Adrenal gland (tissue), 5 donors: ENCODE measurements at regions not wholly inside any gene's neighbourhood (a gene's known extent, or its start where the extent isn't known, plus 50 kb on each side); places are given as distances from the start of the nearest gene placed in this dataset.

Experiments used
- CTCF ChIP-seq, 6 experiments: fragments of 450-650 bp in 4 of 6; fragments of 200-600 bp in 2 of 6; sonication (generic) in 1 of 6; IDR thresholded peaks; 1 replicate in 5 of 6; 2 replicates in 1 of 6; pipeline versions ENCODE4 v1.5.1 to v1.8.0; 2016 to 2021; ENCODE audit warnings: antibody characterized with exemption in 6 of 6, mild to moderate bottlenecking in 2 of 6, moderate library complexity in 1 of 6
- POLR2A ChIP-seq, 2 donors: fragments of 450-650 bp; IDR thresholded peaks; one replicate each; pipeline ENCODE4 v1.6.1; 2017; ENCODE audit warnings: antibody characterized with exemption in 2 of 2, mild to moderate bottlenecking in 2 of 2, moderate library complexity in 1 of 2
- donor health status: DM: no; HTN: no; CAD: no.

- TF ChIP-seq POLR2A (IDR thresholded peaks at IDR 0.05) (no peak), CTCF (IDR thresholded peaks at IDR 0.05) (no peak)
Observed at GRCh38 chr3:22495791-22496190, 707.3 kb upstream of the UBE2E2 start.
